ENCODE measurements at regions not wholly inside any gene's neighbourhood (a gene's known extent, or its start where the extent isn't known, plus 50 kb on each side); places are given as distances from the start of the nearest gene placed in this dataset.

DNA sequence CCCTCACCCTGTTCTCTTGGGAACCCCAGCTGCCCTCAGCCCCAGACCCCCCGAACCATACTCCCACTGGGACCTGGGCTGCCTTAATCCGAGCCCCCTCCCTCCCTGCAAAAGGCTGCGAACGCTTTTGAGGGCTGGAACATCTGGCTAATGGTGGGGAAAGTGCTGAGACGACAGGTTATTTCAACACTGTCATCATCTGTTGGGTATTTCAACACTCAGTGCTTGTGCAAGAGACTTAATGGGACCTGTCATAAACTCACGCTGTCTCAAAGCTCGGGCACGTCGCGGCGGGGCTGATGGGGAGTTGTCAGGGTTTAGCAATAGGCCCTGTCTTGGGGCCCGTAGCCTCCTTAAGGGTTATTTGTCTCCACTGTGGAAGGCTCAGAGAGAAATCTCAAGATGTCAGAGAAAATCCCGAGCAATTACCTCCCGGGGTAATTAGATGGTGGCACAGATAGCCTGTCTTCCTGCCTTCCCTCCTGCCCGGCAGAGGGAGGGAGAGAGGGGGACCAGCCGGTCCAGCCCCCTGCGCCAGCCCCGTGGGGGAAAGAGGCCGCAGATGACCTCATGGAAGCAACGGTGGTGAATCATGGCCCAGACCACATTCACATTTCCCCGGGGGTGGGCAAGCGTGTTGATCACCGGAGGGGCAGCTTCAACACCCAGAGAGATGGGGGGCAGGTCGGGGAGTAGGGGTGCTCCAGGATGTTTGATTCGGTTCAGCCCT is 88.7 kb upstream of the MYL10 start:
- Histone ChIP-seq H2AFZ (no peak overlapping the region), H3K27ac (peak overlapping the region; percentile 92), H3K9me2 (replicated peaks; ENCODE audit: insufficient read depth) (no peaks in the 10 kb centered on the region), H4K20me1 (ENCODE audit: insufficient read depth, poor library complexity, severe bottlenecking) (no peaks in the 10 kb centered on the region), H3K4me1 (ENCODE audit: insufficient read depth) (peaks cover 21% of the 10 kb centered on the region), H3K9me3 (ENCODE audit: low read depth) (no peaks in the 10 kb centered on the region), H3K36me3 (replicated peaks; ENCODE audit: insufficient read depth, low read depth) (no peaks in the 10 kb centered on the region), H3K4me2 (peak overlapping the region; percentile 61), H3K27me3 (no peaks in the 10 kb centered on the region), H3K4me3 (no peak overlapping the region), H3K79me2 (no peaks in the 10 kb centered on the region)
- TF ChIP-seq EZH2 (IDR thresholded peaks at IDR 0.05; ENCODE audit: borderline replicate concordance) (no peak), EZH2phosphoT487 (IDR thresholded peaks at IDR 0.05; ENCODE audit: low read depth, severe bottlenecking, unreplicated experiment) (no peak)
- TF ChIP-seq, protein P1, sequence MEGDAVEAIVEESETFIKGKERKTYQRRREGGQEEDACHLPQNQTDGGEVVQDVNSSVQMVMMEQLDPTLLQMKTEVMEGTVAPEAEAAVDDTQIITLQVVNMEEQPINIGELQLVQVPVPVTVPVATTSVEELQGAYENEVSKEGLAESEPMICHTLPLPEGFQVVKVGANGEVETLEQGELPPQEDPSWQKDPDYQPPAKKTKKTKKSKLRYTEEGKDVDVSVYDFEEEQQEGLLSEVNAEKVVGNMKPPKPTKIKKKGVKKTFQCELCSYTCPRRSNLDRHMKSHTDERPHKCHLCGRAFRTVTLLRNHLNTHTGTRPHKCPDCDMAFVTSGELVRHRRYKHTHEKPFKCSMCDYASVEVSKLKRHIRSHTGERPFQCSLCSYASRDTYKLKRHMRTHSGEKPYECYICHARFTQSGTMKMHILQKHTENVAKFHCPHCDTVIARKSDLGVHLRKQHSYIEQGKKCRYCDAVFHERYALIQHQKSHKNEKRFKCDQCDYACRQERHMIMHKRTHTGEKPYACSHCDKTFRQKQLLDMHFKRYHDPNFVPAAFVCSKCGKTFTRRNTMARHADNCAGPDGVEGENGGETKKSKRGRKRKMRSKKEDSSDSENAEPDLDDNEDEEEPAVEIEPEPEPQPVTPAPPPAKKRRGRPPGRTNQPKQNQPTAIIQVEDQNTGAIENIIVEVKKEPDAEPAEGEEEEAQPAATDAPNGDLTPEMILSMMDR (IDR thresholded peaks at IDR 0.05; ENCODE audit: poor library complexity), result no peak
- WGBS (ENCODE audit: low lambda C conversion rate, missing lambda C conversion rate), result 36% methylated on average over 25 of the region's 25 CpGs
- DNase-seq (ENCODE audit: low spot score), result peak; percentile 89

DNA sequence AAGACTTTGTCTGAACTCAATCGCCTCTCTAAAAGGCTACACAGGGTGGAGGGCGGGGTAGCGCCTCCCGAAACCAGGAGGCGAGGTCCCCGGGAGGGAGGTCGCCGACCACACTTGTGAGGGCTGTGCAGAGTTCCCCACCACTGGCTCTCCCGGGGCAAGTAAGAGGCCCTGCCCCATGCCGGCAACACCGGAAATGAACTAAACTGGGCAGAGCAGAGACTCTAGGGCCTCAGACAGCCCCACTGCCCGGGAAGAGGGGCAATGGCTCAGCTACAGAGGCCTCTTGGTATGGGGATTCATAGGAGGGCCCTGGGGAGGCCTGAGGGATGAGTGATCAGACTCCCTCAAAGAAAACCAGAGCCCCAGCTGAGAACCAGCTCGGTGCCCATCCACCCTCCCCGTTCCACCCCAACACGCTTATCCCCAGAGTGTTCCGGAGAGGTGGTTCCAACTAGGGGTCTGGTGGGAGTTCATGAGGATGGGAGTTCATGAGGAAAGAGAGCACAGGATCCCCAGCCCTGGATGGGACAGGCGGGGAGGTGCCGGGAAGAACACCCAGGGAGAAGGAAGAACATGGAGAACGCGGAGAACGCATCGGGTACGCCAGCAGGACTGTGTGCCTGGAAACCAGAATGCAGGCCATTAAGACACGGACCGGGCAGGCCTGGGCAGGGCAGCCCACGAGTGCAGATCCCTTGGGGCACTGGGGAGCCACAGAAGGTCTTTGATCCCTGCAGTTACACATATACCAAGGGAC is 89.4 kb upstream of the MYL10 start:
- DNase-seq (ENCODE audit: low spot score), result no peak
- Histone ChIP-seq H3K36me3 (replicated peaks; ENCODE audit: insufficient read depth, low read depth) (no peaks in the 10 kb centered on the region), H3K27ac (peak overlapping the region; percentile 92), H3K4me2 (peak overlapping the region; percentile 61), H3K4me3 (no peak overlapping the region), H3K27me3 (no peaks in the 10 kb centered on the region), H2AFZ (no peak overlapping the region), H4K20me1 (ENCODE audit: insufficient read depth, poor library complexity, severe bottlenecking) (no peaks in the 10 kb centered on the region), H3K79me2 (no peaks in the 10 kb centered on the region), H3K9me3 (ENCODE audit: low read depth) (no peaks in the 10 kb centered on the region), H3K4me1 (ENCODE audit: insufficient read depth) (peaks cover 21% of the 10 kb centered on the region), H3K9me2 (replicated peaks; ENCODE audit: insufficient read depth) (no peaks in the 10 kb centered on the region)
- no peak for TF ChIP-seq EZH2 (IDR thresholded peaks at IDR 0.05; ENCODE audit: borderline replicate concordance)
- TF ChIP-seq EZH2phosphoT487 (IDR thresholded peaks at IDR 0.05; ENCODE audit: low read depth, severe bottlenecking, unreplicated experiment), result no peak
- TF ChIP-seq, protein P1 (IDR thresholded peaks at IDR 0.05; ENCODE audit: poor library complexity), result no peak
- 90% methylated on average over 19 of the region's 26 CpGs for WGBS (ENCODE audit: low lambda C conversion rate, missing lambda C conversion rate)

DNA sequence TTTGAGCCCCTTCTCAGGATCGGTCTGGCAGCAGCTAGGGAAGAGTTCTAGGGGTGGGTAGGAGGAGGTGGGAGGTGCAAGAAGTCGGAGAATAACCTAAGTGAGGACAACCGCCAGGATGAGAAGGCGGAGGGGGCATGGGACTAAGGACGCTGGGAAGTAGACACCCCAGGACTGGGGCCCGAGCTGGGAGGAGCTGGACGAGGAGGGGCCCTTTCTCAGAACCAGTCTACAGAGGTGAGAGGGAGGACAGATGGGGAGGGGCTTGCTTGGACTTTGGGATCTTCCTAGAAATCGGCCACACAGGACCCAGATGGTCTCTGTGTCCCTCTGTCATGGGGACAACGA is 90.0 kb upstream of the MYL10 start:
- no peaks in the 10 kb centered on the region for H4K20me1 ChIP-seq (ENCODE audit: insufficient read depth, poor library complexity, severe bottlenecking)
- no peaks in the 10 kb centered on the region for H3K79me2 ChIP-seq
- DNase-seq (ENCODE audit: low spot score), result no peak
- no peak overlapping the region for H3K4me2 ChIP-seq
- no peak overlapping the region for H3K4me3 ChIP-seq
- H3K9me3 ChIP-seq (ENCODE audit: low read depth), result no peaks in the 10 kb centered on the region
- H3K27me3 ChIP-seq, result no peaks in the 10 kb centered on the region
- 90% methylated on average over 9 of the region's 9 CpGs for WGBS (ENCODE audit: low lambda C conversion rate, missing lambda C conversion rate)
- no peaks in the 10 kb centered on the region for H3K9me2 ChIP-seq (replicated peaks; ENCODE audit: insufficient read depth)
- no peak overlapping the region for H2AFZ ChIP-seq
- H3K27ac ChIP-seq, result peak overlapping the region; percentile 92
- no peaks in the 10 kb centered on the region for H3K36me3 ChIP-seq (replicated peaks; ENCODE audit: insufficient read depth, low read depth)
- TF ChIP-seq, protein P1 (IDR thresholded peaks at IDR 0.05; ENCODE audit: poor library complexity), result no peak
- no peak for TF ChIP-seq EZH2 (IDR thresholded peaks at IDR 0.05; ENCODE audit: borderline replicate concordance)
- TF ChIP-seq EZH2phosphoT487 (IDR thresholded peaks at IDR 0.05; ENCODE audit: low read depth, severe bottlenecking, unreplicated experiment), result no peak
- H3K4me1 ChIP-seq (ENCODE audit: insufficient read depth), result peaks cover 21% of the 10 kb centered on the region
